MG63 (cell line): ENCODE measurements at regions not wholly inside any gene's neighbourhood (a gene's known extent, or its start where the extent isn't known, plus 50 kb on each side); places are given as distances from the start of the nearest gene placed in this dataset.
"Not testable (repeated sequence)": the region's sequence is repeated elsewhere in the genome, so short reads cannot be mapped to it uniquely, and the experiment has no call there.

Source experiments
- DNase-seq: peaks from one replicate; pipeline ENCODE4 v3.0.0-alpha.2; 2020
- H3K27me3 ChIP-seq: fragments of 250-450 bp; sonication (Bioruptor Pico); 2 replicates; pipeline ENCODE4 v1.5.1; 2020; ENCODE audit warnings: mild to moderate bottlenecking, moderate library complexity
- H3K36me3 ChIP-seq: fragments of 250-450 bp; sonication (Bioruptor Pico); 2 replicates; pipeline ENCODE4 v1.5.1; 2020; ENCODE audit warnings: mild to moderate bottlenecking, moderate library complexity
- H3K4me3 ChIP-seq: fragments of 250-450 bp; sonication (Bioruptor Pico); 2 replicates; pipeline ENCODE4 v1.5.1; 2020; ENCODE audit warnings: mild to moderate bottlenecking, moderate library complexity
- H3K9me3 ChIP-seq: fragments of 250-450 bp; sonication (Bioruptor Pico); 2 replicates; pipeline ENCODE4 v1.5.1; 2020; ENCODE audit warnings: mild to moderate bottlenecking, moderate library complexity

DNA sequence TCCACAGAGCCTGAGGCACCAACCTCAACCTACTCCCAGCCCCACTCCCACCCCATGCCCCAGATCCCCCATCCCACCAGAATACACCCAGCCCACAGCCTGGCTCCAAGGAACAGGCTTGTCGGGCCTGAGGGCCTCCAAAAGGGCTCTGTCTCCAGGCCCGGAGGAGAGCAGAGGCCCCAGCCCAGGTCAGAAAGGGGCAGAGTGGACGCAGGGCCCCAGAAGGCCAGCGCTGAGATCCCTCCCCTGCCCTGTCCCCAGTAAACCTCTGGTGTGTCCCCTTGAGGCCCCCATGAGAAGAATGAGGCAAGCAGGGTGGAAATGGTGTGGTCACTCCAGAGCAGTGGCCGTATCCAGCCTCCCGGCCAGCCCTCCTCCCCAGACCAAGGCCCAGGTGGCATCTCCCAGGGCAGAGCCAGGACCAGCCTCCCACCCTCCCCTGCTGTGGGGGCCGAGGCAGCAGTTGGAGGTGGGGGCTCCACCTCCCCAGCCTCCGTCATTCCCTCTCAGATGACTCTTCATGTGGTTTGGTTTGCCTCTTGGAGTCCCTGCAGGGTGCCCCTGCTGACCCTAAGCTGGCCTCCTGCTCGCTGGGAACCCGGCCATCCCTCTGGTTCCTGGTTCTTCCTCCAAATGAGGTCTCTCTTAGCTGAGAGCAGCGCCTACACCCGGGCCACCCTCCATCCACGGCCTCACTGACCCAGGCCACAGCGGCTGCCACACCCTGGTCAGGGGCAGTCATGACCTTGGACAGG, 195.0 kb downstream of the IGLL1 start:
- no peaks in the 10 kb centered on the region for H3K9me3 ChIP-seq
- no peak for DNase-seq
- no peak overlapping the region for H3K4me3 ChIP-seq
- H3K27me3 ChIP-seq, result no peaks in the 10 kb centered on the region
- H3K36me3 ChIP-seq, result no peaks in the 10 kb centered on the region

GRCh38 chr22:23384431-23384830, 195.7 kb downstream of the IGLL1 start:
- no peaks in the 10 kb centered on the region for H3K36me3 ChIP-seq
- no peaks in the 10 kb centered on the region for H3K27me3 ChIP-seq
- DNase-seq, result no peak
- no peak overlapping the region for H3K4me3 ChIP-seq
- H3K9me3 ChIP-seq, result no peaks in the 10 kb centered on the region

GRCh38 chr22:23383491-23384361, 196.4 kb downstream of the IGLL1 start:
- no peaks in the 10 kb centered on the region for H3K36me3 ChIP-seq
- no peaks in the 10 kb centered on the region for H3K27me3 ChIP-seq
- no peak for DNase-seq
- no peak overlapping the region for H3K4me3 ChIP-seq
- H3K9me3 ChIP-seq, result no peaks in the 10 kb centered on the region

DNA sequence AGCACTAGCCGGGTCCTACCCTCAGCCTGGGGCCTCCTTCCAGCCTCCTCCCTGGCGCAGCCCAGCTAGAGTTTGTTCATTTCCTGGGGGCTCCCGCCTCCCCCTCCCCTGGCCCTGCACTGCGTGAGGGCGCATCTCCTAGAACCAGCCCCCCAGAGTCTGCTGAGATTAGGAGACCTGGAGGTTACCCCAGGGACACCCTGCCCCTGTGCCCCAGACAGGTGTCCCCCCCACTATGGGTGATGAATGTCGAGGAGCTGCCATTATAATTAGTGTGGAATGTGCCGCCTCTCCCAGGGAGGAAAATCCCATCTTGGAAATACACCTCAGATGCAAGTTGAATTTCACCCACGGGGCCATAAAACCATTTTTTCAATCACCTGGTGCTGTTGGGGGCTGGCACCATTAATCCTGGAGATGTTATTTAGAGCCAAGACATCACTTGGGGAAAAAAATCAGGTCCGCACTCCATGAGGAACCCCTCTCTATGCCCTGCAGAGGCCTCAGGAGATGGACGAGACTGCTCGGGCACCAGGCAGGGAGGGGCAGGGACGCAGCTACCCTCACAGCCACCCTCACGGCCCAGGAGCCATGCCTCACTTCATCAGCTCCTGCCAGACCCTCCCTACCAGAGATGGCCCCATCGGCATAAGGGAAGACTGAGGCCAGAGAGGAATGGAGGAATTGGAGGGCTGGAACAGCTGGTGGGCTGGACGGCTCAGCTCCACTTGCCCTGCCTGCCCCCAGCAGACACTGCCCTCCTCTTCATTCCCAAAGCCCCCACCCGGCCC, 197.5 kb downstream of the IGLL1 start:
- Histone ChIP-seq H3K36me3 (no peaks in the 10 kb centered on the region), H3K9me3 (no peaks in the 10 kb centered on the region), H3K4me3 (no peak overlapping the region), H3K27me3 (no peaks in the 10 kb centered on the region)
- DNase-seq, result no peak

GRCh38 chr22:23381661-23382427, 198.2 kb downstream of the IGLL1 start:
- Histone ChIP-seq H3K9me3 (no peaks in the 10 kb centered on the region), H3K27me3 (no peaks in the 10 kb centered on the region), H3K36me3 (no peaks in the 10 kb centered on the region), H3K4me3 (no peak overlapping the region)
- no peak for DNase-seq

DNA sequence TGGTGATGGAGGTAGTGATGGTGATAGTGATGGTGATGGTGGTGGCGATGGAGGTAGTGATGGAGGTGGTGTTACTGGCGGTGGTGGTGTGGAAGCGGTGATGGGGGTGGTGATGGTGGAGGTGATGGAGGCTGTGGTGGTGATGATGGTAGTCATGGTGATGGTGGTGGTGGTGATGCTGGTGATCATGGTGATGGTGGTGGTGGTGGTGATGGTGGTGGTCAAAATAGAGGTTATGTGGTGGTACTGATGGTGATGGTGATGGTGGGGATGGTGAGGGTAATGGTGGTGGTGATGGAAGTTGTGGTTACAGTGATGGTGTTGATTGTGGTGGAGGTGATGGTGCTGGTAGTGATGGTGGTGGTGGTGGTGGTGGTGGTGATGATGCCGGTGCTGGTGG, 199.2 kb downstream of the IGLL1 start:
- Histone ChIP-seq H3K27me3 (no peaks in the 10 kb centered on the region), H3K36me3 (no peaks in the 10 kb centered on the region), H3K4me3 (no peak overlapping the region), H3K9me3 (no peaks in the 10 kb centered on the region)
- no peak for DNase-seq

DNA sequence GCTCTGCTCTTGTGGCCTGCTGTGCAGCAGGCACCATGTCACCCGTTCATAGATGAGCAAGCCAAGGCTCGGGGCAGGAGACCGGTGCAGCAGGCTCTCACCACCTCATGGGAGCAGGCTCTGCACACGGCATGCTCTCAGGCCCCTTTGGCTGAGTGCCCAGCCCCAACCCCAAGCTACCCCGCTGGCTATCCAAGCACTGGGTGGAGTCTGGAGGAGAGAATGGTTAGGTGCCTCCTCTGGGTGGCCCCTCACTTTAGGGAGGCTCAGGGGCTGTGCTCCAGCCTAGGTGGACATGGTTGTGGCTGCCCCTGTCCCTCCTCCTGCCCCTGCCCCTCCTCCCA, 199.9 kb downstream of the IGLL1 start:
- Histone ChIP-seq H3K36me3 (no peaks in the 10 kb centered on the region), H3K27me3 (no peaks in the 10 kb centered on the region), H3K9me3 (no peaks in the 10 kb centered on the region), H3K4me3 (no peak overlapping the region)
- no peak for DNase-seq

- H3K9me3 ChIP-seq, H3K36me3 ChIP-seq, H3K27me3 ChIP-seq, H3K4me3 ChIP-seq, DNase-seq: not testable (repeated sequence)
Observed at GRCh38 chr22:23379540-23380229, 199.4 kb downstream of the BCR start.

DNA sequence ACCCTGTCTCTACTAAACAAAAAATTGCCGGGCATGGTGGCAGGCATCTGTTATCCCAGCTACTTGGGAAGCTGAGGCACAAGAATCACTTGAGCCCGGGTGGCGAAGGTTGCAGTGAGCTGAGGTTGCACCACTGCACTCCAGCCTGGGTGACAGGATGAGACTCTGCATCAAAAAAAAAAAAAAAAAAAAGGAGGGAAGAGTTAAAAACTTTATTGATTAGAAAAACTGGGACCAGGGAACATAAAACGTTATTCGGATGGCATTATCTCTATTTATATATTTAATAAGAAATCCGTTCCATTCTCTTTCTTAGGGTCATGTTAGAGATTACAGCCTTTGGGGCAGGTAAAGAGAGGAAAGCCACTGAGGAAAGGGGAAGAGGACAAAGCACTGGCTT, 197.5 kb downstream of the BCR start:
- H3K9me3 ChIP-seq, result no peaks in the 10 kb centered on the region
- no peak overlapping the region for H3K4me3 ChIP-seq
- H3K27me3 ChIP-seq, result no peaks in the 10 kb centered on the region
- no peak for DNase-seq
- no peaks in the 10 kb centered on the region for H3K36me3 ChIP-seq

DNA sequence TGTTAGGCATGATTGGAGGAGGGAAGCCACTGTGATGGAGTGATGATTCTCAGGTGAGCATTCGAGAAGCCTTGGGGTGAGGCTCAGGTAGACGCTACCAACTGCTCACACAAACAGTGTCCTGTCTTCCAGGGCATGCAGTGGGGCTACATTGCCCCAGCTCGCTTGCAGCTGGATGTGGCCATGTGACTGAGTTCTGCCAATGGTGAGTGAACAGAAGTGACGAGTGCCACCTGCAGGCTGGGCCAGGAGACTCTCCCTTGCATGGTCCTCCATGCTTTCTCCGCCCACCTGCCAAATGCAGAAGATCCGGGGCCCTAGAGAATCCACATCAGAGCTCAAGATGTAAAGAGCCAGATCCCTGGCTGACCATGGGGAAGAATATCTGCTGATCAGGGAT, 195.9 kb downstream of the BCR start:
- H3K27me3 ChIP-seq, result no peaks in the 10 kb centered on the region

DNA sequence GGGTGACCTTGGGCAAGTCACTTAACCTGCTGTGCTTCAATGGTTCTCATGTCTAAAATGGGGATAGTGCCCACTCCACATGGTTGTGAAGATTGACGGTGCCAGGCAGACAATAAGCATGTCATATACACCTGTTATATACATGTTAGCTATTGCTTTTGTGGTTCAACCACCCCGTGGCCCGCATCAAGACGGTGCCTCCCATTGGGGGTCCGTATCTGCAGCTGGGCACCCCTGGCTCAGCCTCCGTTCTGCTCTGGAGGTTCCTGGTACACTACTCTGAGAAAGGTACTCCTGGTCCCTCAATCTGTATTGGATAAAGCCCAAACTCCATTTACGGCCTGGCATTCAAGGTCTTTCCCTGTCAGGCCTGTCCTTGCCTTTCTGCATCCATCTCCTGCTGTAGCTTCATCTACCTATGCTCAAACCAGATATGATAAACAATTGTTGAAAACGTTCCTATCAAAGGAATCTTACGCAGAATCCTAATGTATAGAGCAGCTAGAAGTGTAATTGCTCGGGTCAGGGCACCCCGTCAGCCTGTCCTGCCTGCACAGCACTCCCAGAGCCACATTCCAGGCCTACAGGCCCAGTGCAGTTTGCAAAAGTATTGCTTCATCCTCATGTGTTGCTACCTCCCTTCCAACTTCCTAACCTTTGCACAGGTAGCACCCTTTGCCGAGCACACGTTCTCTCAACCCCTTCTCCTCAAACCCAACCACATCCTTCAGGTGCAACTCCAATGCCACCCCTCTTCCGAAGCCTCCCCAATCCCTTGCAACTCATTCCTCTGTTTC, 194.9 kb downstream of the BCR start:
- Histone ChIP-seq H3K36me3 (no peaks in the 10 kb centered on the region), H3K9me3 (no peaks in the 10 kb centered on the region), H3K4me3 (no peak overlapping the region), H3K27me3 (no peaks in the 10 kb centered on the region)
- no peak for DNase-seq

More for the DNA sequence above, 195.9 kb downstream of the BCR start:
- peak; percentile 19 for DNase-seq
- no peaks in the 10 kb centered on the region for H3K9me3 ChIP-seq
- H3K36me3 ChIP-seq, result no peaks in the 10 kb centered on the region
- H3K4me3 ChIP-seq, result no peak overlapping the region

- Histone ChIP-seq H3K27me3 (no peaks in the 10 kb centered on the region), H3K4me3 (no peak overlapping the region), H3K36me3 (no peaks in the 10 kb centered on the region), H3K9me3 (no peaks in the 10 kb centered on the region)
- no peak for DNase-seq
Observed at GRCh38 chr22:23373601-23374000, 193.3 kb downstream of the BCR start.

DNA sequence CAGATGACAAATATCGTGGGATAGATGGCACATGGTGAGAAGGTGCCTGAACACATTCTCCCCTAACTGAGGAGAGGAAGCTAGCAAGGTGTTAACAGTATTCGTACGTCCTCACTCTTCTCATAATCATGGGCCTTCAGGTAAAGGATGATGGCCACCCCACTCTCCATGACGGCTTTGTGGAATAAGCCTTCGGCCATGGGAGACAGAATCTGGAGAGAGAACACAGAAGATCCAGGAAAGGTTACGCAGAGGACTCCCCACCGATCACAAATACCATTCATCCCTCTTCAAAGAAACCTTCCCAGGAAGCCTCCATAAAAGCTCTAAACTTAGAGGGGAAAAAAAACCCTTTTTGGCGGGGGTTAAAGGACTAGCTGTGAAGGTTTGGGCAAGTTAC, 189.9 kb downstream of the BCR start:
- Histone ChIP-seq H3K4me3 (no peak overlapping the region), H3K36me3 (no peaks in the 10 kb centered on the region), H3K27me3 (peaks cover 3% of the 10 kb centered on the region), H3K9me3 (no peaks in the 10 kb centered on the region)
- DNase-seq, result no peak

- DNase-seq, result no peak
- H3K36me3 ChIP-seq, result no peaks in the 10 kb centered on the region
- peaks cover 3% of the 10 kb centered on the region for H3K27me3 ChIP-seq
- H3K4me3 ChIP-seq, result no peak overlapping the region
- no peaks in the 10 kb centered on the region for H3K9me3 ChIP-seq
Observed at GRCh38 chr22:23369054-23369685, 188.9 kb downstream of the BCR start.
